Prostate gland (tissue), 2 donors: ENCODE measurements at regions not wholly inside any gene's neighbourhood (a gene's known extent, or its start where the extent isn't known, plus 50 kb on each side); places are given as distances from the start of the nearest gene placed in this dataset.

ENCODE experiments used
- CTCF ChIP-seq, 4 experiments: fragments of 200-600 bp in 2 of 4; fragments of 450-650 bp in 2 of 4; sonication (generic) in 2 of 4; IDR thresholded peaks; 1 replicate in 3 of 4; 2 replicates in 1 of 4; pipeline ENCODE4 v1.5.1; 2016 to 2019; ENCODE audit warnings: antibody characterized with exemption in 4 of 4, mild to moderate bottlenecking in 2 of 4, moderate library complexity in 2 of 4
- POLR2A ChIP-seq: fragments of 450-650 bp; IDR thresholded peaks from one replicate; pipeline ENCODE4 v1.6.1; 2016; ENCODE audit warnings: antibody characterized with exemption, mild to moderate bottlenecking

GRCh38 chr5:88474574-88474973 is 205.9 kb upstream of the TMEM161B start:
- TF ChIP-seq CTCF (IDR thresholded peaks at IDR 0.05) (no peak), POLR2A (no peak)
